ENCODE measurements at regions not wholly inside any gene's neighbourhood (a gene's known extent, or its start where the extent isn't known, plus 50 kb on each side); places are given as distances from the start of the nearest gene placed in this dataset.

- no peak for DNase-seq (ENCODE audit: low read depth, low spot score)
- no peak overlapping the region for H3K9ac ChIP-seq (ENCODE audit: control insufficient read depth, extremely low read depth, insufficient read depth, low read length)
- H3K4me1 ChIP-seq (ENCODE audit: control insufficient read depth, extremely low read depth, insufficient read depth, low read length): no peaks in the 10 kb centered on the region
- no peaks in the 10 kb centered on the region for H3K79me2 ChIP-seq (ENCODE audit: control insufficient read depth, insufficient read depth, low read length)
- H3K4me3 ChIP-seq (ENCODE audit: control insufficient read depth in 2 of 3, extremely low read depth in 1 of 3, insufficient read depth in 2 of 3, low read depth in 1 of 3, low read length in 3 of 3): no peak overlapping the region
- H3K36me3 ChIP-seq (ENCODE audit: control insufficient read depth in 2 of 2, extremely low read depth in 1 of 2, insufficient read depth in 2 of 2, low read length in 2 of 2): no peaks in the 10 kb centered on the region
- dilution Hi-C loops (cut with MboI; ENCODE audit: extremely low pct_ligation_motif_present, low sequenced_read_pairs): no loop called here
- H2AFZ ChIP-seq (ENCODE audit: control insufficient read depth, low read length): no peak overlapping the region
- no peak for FAIRE-seq
- no peaks in the 10 kb centered on the region for H4K20me1 ChIP-seq (ENCODE audit: control insufficient read depth, extremely low read depth, insufficient read depth, low read length)
- H3K27me3 ChIP-seq (ENCODE audit: control insufficient read depth, extremely low read depth, insufficient read depth, low read length): no peaks in the 10 kb centered on the region
- no peak overlapping the region for H3K4me2 ChIP-seq (ENCODE audit: control insufficient read depth, extremely low read depth, insufficient read depth, low read depth, low read length)
- TF ChIP-seq CTCF (optimal IDR thresholded peaks at IDR 0.05 in 1 of 3, IDR thresholded peaks at IDR 0.05 in 1 of 3, conservative IDR thresholded peaks at IDR 0.05 in 1 of 3; ENCODE audit: extremely low read depth in 1 of 3, insufficient read depth in 2 of 3, low read length in 3 of 3): no peak
- no peak for TF ChIP-seq EZH2 (IDR thresholded peaks at IDR 0.05; ENCODE audit: low read length)
- no peaks in the 10 kb centered on the region for H3K9me1 ChIP-seq (ENCODE audit: control insufficient read depth, extremely low read depth, insufficient read depth, low read length)
- H3K9me3 ChIP-seq (ENCODE audit: control insufficient read depth, low read depth, low read length): no peaks in the 10 kb centered on the region
- H3K27ac ChIP-seq (ENCODE audit: control insufficient read depth, insufficient read depth, low read length): no peak overlapping the region
Measured at GRCh38 chr10:105594296-105594695, 953.2 kb downstream of the SORCS3 start.

GRCh38 chr10:105592468-105592867, 951.4 kb downstream of the SORCS3 start:
- TF ChIP-seq EZH2 (IDR thresholded peaks at IDR 0.05; ENCODE audit: low read length) (no peak), CTCF (optimal IDR thresholded peaks at IDR 0.05 in 1 of 3, IDR thresholded peaks at IDR 0.05 in 1 of 3, conservative IDR thresholded peaks at IDR 0.05 in 1 of 3; ENCODE audit: extremely low read depth in 1 of 3, insufficient read depth in 2 of 3, low read length in 3 of 3) (no peak)
- Histone ChIP-seq H3K36me3 (ENCODE audit: control insufficient read depth in 2 of 2, extremely low read depth in 1 of 2, insufficient read depth in 2 of 2, low read length in 2 of 2) (no peaks in the 10 kb centered on the region), H3K4me2 (ENCODE audit: control insufficient read depth, extremely low read depth, insufficient read depth, low read depth, low read length) (no peak overlapping the region), H3K4me1 (ENCODE audit: control insufficient read depth, extremely low read depth, insufficient read depth, low read length) (no peaks in the 10 kb centered on the region), H2AFZ (ENCODE audit: control insufficient read depth, low read length) (no peak overlapping the region), H3K27ac (ENCODE audit: control insufficient read depth, insufficient read depth, low read length) (no peak overlapping the region), H4K20me1 (ENCODE audit: control insufficient read depth, extremely low read depth, insufficient read depth, low read length) (no peaks in the 10 kb centered on the region), H3K9ac (ENCODE audit: control insufficient read depth, extremely low read depth, insufficient read depth, low read length) (no peak overlapping the region), H3K4me3 (ENCODE audit: control insufficient read depth in 2 of 3, extremely low read depth in 1 of 3, insufficient read depth in 2 of 3, low read depth in 1 of 3, low read length in 3 of 3) (no peak overlapping the region), H3K9me3 (ENCODE audit: control insufficient read depth, low read depth, low read length) (no peaks in the 10 kb centered on the region), H3K27me3 (ENCODE audit: control insufficient read depth, extremely low read depth, insufficient read depth, low read length) (no peaks in the 10 kb centered on the region), H3K79me2 (ENCODE audit: control insufficient read depth, insufficient read depth, low read length) (no peaks in the 10 kb centered on the region), H3K9me1 (ENCODE audit: control insufficient read depth, extremely low read depth, insufficient read depth, low read length) (no peaks in the 10 kb centered on the region)
- DNase-seq (ENCODE audit: low read depth, low spot score) (no peak), FAIRE-seq (no peak)
- dilution Hi-C loops (cut with MboI; ENCODE audit: extremely low pct_ligation_motif_present, low sequenced_read_pairs): no loop called here

Measured in keratinocyte (primary cell).